GM21526 (cell line): ENCODE measurements at regions not wholly inside any gene's neighbourhood (a gene's known extent, or its start where the extent isn't known, plus 50 kb on each side); places are given as distances from the start of the nearest gene placed in this dataset.
"Not testable (repeated sequence)": the region's sequence is repeated elsewhere in the genome, so short reads cannot be mapped to it uniquely, and the experiment has no call there.

Source experiments
- ATAC-seq: cut with Tn5 transposase; IDR thresholded peaks from one replicate; pipeline ENCODE4 v1.9.1; 2021; ENCODE audit warnings: moderate library complexity; ENCODE audit not compliant: unreplicated experiment, low FRiP score

DNA sequence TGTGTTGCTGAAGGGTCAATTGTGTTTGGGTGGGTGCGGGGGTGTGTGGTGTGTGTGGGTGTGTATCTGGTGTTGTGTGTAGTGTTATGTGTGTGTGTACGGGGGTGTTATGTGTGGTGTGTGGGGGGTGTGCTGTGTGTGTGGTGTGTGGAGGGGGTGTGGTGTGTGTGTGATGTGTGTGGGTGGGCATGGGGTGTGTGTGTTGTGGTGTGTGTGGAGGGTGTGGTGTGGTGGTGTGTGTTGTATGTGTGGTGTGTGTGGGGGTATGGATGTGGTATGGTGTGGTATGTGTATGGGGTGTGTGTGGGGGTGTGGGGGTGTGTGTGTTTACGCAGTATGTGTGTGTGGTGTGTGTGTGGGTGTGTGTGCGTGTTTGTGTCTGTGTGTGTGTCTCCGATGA lies 110.8 kb downstream of the ZNF22 start:
- ATAC-seq = no peak

DNA sequence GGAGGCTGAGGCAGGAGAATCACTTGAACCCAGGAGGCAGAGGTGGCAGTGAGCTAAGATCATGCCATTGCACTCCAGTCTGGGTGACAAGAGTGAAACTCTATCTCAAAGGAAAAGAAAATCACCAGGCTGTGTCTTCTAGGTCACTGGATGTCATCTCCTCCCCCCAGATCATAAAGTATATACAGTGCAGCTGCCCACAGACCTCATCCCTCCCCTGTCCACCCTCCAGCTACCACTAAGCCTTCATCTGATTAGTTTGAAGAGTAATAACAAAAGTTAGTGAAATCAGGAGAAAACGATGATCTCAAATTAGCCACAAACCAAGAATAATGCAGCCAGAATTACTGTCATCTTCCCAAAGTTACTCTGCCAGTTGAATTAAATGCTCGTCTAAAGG lies 117.2 kb downstream of the ZNF22 start:
- not testable (repeated sequence) for ATAC-seq

DNA sequence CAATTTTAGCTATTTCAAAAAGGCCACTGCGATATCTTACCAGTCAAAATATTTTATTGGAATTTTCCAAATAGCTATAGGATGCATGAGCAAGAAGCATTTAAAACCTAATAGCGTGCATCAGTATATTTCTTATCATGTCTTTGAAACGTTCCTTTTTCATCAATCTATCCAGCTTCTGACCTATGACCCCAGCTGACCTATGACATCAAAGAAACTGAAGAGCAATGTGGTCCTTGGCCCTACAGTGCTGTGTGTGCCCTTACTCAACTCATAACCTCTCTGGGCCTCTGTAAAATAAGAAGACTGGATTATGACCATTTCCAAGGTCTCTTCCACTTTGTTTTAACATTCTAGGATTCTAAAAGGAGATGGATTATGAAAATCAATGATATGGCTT lies 118.2 kb downstream of the ZNF22 start:
- no peak for ATAC-seq

DNA sequence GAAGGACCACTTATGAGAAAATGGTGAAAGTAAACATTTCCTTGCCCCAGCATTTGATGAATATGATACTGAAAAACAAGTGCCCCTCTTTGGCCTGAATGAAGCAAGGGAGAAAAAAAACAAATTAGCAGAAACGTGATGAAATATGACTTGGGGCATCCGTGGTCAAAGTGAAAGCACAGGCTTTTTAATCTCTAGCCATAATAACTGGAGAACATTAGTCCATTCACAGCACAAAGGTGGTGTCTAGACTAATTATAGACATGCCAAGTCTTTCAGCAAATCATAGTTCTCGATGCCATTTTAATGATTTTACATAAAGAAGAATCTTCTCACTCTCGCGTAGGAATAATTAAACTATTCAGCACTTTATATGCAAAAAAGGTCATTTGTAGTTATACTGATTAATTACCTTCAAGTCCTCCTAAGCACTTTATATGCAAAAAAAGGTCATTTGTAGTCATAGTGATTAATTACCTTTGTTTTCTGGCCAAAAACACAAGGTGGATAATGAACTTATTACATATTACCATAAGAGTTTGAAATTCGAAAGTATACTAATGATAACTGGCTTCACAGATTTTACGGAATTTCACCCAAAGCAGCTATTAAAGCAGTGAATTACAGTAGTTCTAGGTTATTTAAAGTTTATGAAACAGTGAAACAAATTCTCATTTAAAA lies 121.6 kb downstream of the ZNF22 start:
- ATAC-seq = not testable (repeated sequence)

DNA sequence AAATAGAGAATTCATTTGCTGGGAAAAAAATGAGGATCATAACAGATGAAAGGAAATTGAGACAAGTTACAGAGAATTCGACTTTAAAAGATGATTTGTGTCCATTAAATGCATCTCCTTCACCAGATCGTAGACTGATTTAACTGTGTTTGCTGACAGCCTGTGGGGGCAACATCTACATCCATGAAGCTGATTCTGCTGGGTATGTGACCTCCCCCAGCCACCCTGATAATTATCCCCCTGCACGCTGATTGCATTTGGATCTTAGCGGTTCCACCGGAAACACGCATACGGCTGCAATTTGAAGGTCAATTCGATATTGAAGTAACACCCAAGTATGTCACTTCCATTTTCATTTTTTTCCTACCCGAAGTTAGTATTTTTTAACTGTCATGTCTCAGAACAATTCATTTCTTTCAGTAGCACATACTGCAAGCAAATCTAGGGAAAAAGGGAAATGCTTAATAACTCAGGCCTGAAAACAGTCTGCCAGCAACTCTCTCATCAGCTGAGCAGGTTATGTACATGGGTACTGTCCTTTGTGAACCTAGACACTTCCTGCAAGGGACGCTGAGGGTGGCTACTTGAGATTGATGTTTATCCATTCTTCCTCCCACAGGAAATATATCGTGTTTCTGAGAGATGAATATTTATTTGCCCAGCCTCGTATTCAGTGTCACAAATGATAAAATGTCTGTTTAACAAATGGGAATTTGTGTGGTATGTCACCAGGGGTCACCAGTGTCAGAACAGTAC lies 134.9 kb downstream of the ZNF22 start:
- no peak for ATAC-seq

DNA sequence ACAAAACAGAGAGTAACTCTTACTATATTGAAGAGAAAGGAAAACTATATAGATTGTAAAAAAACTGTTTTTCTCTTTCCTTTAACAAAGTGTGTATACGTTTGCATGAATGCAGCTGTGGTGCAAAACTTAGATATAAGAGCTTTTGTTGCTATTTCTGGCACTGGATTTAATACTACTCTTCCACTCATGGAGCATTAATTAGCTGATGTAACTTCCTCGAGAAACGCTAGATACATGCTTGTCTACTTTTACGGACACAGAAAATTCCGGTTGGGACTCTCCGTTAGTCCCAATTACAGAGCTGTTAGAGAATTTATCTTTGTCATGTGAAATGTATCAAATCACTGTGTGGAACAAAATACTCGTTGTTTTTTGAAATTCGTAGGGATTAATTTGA lies 135.5 kb downstream of the ZNF22 start:
- ATAC-seq = no peak

DNA sequence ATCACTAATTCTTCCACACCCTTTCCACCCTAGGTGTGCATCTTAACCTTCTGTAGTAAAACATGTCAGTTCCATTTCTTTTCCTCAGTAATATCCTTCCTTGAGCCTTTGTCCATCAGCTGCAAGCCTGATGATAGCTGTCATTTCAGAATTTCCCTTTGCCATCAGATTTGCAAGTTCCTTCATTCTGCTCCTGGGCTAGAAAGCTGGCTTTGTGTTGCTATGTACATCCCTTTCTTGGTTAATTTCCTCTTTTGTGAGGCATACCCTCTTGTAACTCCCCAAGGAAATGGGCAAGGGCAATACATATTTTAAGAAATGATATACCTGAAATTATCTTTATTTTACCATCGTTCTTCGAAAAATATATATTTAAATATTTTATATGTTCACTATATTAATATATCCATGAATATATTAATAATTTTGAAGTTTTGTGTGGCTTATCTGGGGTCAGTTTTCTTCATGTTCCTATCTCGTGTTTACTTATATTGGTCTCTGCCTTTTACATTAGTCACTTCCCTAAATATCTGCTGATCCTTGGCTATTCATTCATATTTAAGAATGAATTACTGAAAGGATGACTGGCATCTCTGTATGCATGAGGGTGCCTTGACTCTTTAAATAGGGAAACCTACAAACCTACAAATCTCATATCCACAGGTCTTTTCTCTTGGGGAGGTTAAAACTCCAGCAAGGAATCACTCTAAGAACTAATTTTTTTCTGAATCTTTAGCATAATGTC lies 143.8 kb downstream of the ZNF22 start:
- ATAC-seq = no peak

DNA sequence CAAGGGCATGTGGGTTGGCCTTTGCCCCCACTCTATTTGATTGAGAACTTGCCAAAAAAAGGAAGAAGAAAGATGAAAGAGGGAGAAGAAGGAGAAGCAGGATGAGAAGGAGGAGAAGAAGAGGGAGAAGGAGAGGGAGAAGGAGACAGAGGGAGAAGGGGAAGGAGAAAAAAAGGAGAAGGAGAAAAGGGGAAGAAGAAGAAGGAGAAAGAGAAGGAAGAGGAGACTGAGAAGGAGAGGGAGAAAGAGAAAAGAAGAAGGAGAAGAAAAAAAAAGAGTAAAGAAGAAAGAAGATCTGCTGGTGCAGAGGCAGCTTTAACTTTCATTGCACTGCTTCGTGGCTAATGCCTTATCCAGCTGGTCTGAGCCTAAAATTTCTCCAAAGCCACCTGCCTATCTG lies 144.4 kb downstream of the ZNF22 start:
- not testable (repeated sequence) for ATAC-seq

DNA sequence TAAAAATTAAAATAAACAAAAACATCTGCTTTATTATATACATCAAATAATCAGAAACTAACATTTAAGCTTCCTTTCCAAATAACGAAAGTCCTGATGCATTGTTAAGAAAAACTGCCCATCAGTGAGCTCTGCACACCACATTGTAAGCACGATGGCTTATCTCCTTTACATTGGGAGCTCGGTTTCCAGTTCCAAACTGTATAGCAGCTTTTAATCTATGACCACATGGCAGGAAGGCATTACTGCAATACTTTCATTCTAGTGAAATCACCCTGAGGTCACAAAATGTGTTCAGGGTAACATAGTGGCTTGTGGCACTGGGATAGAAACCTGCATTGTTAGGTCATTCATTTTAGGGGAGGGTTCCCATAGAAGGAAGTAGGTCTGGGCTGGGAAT lies 146.3 kb downstream of the ZNF22 start:
- no peak for ATAC-seq

DNA sequence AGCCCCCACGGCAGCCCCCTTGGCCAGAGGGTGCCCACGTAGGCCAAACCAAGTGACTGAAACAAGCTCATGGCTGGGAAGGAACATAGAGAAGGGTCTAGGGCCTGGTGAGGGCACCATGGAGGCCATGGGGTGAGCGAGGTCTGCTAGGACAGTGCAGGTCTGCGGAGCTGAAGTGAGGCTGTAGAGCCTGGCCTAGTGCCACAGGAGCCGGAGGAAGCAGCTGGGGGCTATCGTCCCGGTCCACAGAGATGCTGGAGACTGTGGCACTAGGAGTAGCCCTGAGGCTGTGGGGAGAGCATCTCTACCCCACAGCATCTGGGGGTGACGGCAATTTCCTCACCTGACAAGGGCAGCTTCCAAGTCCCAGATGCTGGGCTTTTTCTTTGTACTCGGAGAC lies 150.3 kb downstream of the ZNF22 start:
- ATAC-seq = no peak

DNA sequence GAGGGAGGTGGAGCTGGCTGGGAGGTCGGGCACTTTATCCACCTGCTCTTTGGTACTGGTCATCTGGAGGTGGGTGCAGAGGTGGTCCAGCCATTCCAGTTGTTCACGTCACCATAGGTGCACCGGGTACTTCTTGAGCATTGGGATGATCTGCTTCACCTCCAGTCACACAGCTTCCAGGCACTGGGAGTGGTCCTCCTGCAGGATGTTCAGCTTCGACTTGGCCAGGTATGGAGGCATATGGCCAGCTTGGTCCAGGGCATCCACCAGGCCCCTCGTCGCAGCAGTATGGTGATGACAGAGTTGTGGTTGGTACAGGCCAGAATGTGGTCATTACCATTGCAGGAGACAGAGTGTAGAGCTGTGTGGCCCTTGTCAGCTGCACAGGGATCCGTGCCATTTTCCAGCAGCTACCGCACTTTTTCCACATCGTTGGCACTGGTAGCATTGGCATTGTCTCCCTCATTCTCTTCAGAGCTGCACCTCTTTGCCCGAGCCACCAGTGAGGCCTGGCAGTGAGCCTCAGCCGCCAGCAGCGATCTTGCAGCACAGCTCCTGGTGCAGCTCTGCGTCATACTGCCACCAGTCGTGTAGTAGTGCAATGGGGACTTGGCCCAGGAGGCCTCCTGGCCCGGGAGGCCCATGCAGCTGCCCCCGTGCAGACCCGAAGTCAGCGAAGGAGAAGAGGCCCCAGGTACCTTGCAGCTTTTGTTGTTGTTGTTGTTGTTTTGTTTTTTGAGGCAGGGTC lies 150.9 kb downstream of the ZNF22 start:
- no peak for ATAC-seq

DNA sequence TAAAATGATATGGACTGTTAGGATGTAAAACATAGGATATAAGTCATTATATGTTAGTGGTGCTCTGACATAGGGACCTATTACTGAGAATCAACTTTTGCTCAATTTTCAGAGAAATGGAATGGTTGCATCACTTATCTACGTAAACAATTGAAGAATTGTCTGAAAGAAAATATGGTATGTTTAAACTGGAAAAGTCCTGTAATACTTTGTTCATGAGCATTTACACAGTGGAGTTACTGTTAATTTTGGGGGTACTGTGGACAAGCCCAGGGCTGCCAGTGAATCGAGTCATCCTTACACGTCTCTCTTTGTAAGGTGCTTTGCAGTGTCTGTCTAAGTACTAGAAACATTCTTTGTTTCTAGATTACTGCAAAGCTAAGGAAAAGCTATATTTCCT lies 152.0 kb downstream of the ZNF22 start:
- no peak for ATAC-seq

DNA sequence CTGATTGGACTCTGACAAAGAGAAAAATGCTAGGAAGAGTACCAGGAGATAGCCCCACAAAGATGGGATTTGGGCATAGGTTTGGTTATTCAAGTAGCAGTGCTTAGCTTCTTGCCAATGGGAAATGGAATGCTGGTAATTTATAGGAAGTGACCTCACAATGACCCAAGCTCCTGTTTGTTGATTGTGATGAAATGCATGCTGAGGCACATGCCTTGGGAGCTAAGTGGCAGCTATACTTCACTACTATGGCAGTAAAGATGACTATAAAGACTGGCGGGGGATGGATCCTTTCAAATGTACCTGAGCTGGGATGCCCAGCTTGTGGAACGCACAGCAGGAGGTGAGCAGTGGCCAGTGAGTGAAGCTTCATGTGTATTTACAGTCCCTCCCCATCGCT lies 153.8 kb downstream of the ZNF22 start:
- ATAC-seq = no peak

DNA sequence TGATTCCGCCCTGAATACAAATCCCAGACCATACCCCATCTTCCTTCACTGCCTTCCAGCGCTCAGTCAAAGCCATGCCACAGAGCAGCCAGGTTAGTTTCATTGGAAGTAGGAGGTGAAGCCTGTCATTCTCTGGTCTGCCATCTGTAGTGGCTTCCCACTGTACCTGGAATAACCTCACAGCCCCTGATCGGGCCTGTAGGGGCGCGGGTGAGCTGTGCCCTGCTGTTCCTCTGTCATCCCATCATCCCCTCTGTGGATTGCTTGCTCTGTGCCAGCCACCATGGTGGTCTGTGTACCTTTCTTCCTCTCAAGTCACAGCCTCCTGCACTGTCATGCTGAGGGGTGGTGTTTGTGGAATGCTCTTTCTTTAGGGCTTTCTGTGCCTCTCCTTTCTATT lies 155.1 kb downstream of the ZNF22 start:
- no peak for ATAC-seq

DNA sequence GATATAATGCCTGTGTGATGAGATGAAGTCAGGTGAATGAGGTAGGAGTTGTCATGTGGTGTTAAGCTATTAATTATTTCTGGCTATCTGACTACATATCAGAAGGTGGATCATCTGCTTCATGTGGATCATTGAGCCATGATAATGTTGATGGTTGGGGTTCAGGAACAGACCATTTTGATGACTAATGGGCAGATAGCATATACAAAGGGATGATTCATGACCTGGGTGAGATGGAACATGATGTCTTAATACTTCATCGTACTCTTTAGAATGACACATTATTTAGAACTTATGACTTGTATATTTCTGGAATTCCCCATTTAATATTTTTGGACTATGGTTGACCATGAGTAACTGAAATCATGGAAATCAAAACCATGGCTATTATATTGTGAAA lies 155.1 kb downstream of the OR13A1 start:
- ATAC-seq = no peak

DNA sequence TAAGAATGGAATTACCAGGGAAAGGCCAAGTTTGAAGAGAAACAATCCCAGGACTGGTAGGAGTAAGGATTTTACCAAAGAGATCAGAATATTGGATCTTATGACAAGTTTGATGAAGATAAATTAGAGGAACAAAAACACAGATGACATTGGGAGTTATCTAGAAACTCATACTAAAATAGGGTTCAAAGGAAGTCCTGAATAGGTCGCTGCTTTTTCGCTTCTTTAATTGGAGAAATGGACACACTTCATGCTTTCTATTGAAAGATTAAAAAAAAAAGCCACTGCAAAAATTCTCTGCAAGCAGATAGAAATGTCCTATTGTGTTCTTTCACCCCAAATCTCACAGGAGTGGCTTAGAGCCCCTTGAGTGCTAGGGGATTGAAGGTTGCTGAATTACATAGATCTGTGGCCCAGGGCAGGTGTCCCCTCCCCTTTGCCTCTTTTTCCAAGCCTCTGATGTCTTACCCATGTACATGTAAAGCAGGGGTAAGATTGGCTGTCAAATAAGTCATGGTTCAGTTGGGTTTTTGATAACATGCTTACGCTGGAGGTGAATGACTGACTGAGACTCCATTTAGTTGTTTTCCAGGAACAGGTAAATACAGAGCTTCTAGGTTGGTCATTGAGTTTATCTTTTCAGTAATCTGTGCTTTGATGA lies 152.0 kb downstream of the OR13A1 start:
- no peak for ATAC-seq

DNA sequence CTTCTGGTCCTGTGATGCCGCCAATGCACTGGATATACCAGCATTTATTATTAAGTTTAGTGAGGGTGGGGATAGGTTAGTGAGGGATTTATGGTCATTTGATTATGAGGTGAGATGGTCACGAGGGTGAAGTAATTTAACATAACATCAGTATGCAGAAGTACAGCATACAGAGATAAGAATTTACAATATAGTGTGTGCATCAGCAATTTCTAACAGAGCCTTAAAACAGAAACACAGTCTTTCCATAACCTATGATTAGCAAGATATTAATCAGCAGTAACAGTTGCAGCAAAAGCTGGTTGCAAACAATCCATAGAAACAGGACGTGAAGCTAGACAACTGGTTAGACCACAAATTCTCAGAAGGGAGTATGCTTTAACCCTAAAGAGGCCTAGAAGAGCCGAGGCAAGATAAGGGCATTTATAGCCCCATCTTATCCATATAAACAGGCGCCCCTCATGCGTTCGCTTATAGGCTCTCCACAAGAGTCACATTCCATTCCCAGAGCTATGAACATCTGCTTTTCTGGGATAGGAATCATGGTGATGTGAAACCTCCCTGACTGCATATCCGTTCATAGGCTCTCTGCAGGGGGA lies 139.8 kb downstream of the OR13A1 start:
- ATAC-seq = not testable (repeated sequence)

DNA sequence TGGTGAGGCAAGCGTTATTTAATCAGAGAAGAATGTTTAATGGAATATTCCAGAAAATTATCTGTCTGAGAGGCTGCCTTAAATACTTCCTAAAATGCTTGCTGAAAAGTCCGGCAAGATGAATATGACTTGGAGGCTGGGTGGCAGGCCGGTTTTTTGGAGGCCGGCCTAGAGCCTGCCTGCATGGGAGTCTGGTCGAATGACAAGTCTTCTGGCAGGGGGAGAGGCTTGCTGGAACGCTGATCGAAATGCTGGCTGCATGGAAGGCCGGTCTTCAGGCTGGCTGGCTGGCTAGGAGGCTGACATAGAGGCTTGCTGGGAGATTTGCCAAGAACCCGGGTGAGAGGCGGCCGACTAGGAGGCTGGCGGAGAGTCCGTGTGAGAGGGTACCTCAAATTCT lies 135.7 kb downstream of the OR13A1 start:
- ATAC-seq = no peak

DNA sequence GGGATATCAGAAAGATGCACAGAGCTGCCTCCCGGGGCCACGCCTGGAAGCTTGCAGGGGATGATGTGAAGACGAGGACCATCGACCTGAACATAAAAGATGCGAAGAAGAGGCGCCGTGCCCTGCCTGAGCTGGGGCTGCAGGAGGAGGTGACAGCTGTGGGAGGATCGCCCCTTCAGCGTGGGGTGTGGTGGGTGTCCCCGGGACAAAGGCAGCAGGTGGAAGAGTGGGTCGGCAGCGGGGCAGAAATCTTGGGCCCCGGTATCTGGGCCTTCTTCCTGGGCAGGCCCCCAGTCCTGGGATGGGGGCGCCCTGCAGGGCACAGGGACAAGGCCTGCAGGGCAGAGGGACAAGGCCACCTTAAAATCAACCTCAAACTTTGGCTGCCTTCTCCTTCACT lies 134.9 kb downstream of the OR13A1 start:
- ATAC-seq = no peak
